K562 (cell line): ENCODE measurements at regions not wholly inside any gene's neighbourhood (a gene's known extent, or its start where the extent isn't known, plus 50 kb on each side); places are given as distances from the start of the nearest gene placed in this dataset.
A peak's percentile ranks its signal among the peaks of the same experiment; 100 is the strongest.

Experiments
- ATAC-seq: fragments of 200-7000 bp; cut with Tn5 transposase; 3 replicates; pipeline ENCODE4 v1.9.1; 2020; ENCODE audit warnings: moderate library complexity
- BruUV-seq: library from RNA; stranded (reverse); fragments of 400-500 nt; replicated peaks from 2 replicates; lab custom pipeline; 2021; lab: Mats Ljungman, UMichigan
- CTCF ChIA-PET: fragments of 300-600 bp; formaldehyde crosslinking; extraction: SDS; loops from one replicate; lab custom pipeline; 2021; ENCODE audit warnings: low intra/inter-chr PET ratio; lab: Yijun Ruan, JAX
- POLR2A ChIA-PET: fragments of 300-600, 350-650 bp; sonication (Branson Sonifier 250); formaldehyde crosslinking; extraction: SDS; loops from one replicate; lab custom pipeline; 2021; ENCODE audit warnings: antibody characterized with exemption, inconsistent platforms; lab: Yijun Ruan, JAX
- DNase-seq, 4 experiments: peaks; one replicate each; pipeline versions ENCODE4 v3.0.0 to v3.0.0-alpha.2; 2011 to 2018; ENCODE audit warnings: low spot score in 3 of 4, mixed read lengths in 3 of 4; ENCODE audit errors: extremely low read depth in 1 of 4
- FAIRE-seq: peaks from 2 replicates; lab custom pipeline; 2011; peaks lifted over from hg19 to GRCh38; lab: Jason Lieb, UNC
- H2AFZ ChIP-seq: 2 replicates; pipeline ENCODE4 v1.6.0; 2011; ENCODE audit warnings: low read depth, low read length, control low read depth, inconsistent platforms
- H3K27ac ChIP-seq: fragments of 200-600 bp; 3 replicates; pipeline ENCODE4 v1.8.0; 2011; ENCODE audit warnings: low read depth, mild to moderate bottlenecking, control low read depth, inconsistent platforms, low read length, moderate library complexity, mixed read lengths; ENCODE audit errors: extremely low read depth
- H3K27me3 ChIP-seq, 2 experiments: fragments of 300-600 bp in 1 of 2; 2 replicates in 1 of 2; 3 replicates in 1 of 2; pipeline versions ENCODE4 v1.6.0 to v1.8.0; 2011; ENCODE audit warnings: inconsistent platforms in 2 of 2, low read length in 2 of 2, mild to moderate bottlenecking in 1 of 2, mixed read lengths in 1 of 2, moderate library complexity in 1 of 2; ENCODE audit not compliant: control insufficient read depth in 2 of 2, insufficient read depth in 2 of 2
- H3K36me3 ChIP-seq: fragments of 300-600 bp; 3 replicates; pipeline ENCODE4 v1.8.0; 2011; ENCODE audit warnings: mild to moderate bottlenecking, low read length, inconsistent platforms; ENCODE audit not compliant: control insufficient read depth, insufficient read depth
- H3K4me1 ChIP-seq, 2 experiments: fragments of 200-600 bp in 1 of 2; replicated peaks in 1 of 2; 2 replicates in 1 of 2; 3 replicates in 1 of 2; pipeline versions ENCODE4 v1.5.1 to v1.8.0; 2011; ENCODE audit warnings: inconsistent platforms in 2 of 2, low read length in 2 of 2, mild to moderate bottlenecking in 1 of 2, mixed read lengths in 1 of 2, moderate library complexity in 1 of 2; ENCODE audit not compliant: control insufficient read depth in 2 of 2, insufficient read depth in 2 of 2
- H3K4me2 ChIP-seq: 2 replicates; pipeline ENCODE4 v1.6.1; 2011; ENCODE audit warnings: low read length, control low read depth, inconsistent platforms, mixed read lengths; ENCODE audit not compliant: insufficient read depth
- H3K4me3 ChIP-seq: fragments of 200-600 bp; sonication (generic), shearing (Covaris generic); 2 replicates; pipeline ENCODE4 v1.5.1; 2016; ENCODE audit warnings: control low read depth, inconsistent platforms
- H3K79me2 ChIP-seq: fragments of 200-600 bp; 3 replicates; pipeline ENCODE4 v1.8.0; 2011; ENCODE audit warnings: low read length, inconsistent platforms; ENCODE audit not compliant: control insufficient read depth, insufficient read depth
- H3K9ac ChIP-seq, 2 experiments: 2 replicates each; pipeline versions ENCODE4 v1.6.0 to v1.6.1; 2011; ENCODE audit warnings: low read depth in 2 of 2, low read length in 2 of 2, control low read depth in 1 of 2, inconsistent platforms in 1 of 2, mild to moderate bottlenecking in 1 of 2, mixed read lengths in 1 of 2; ENCODE audit not compliant: insufficient read depth in 1 of 2
- H3K9me1 ChIP-seq: one replicate; pipeline ENCODE4 v1.6.0; 2011; ENCODE audit warnings: inconsistent platforms, mild to moderate bottlenecking, low read length, moderate library complexity; ENCODE audit not compliant: control insufficient read depth, insufficient read depth
- H3K9me3 ChIP-seq: replicated peaks from 2 replicates; pipeline ENCODE4 v1.5.1; 2011; ENCODE audit warnings: low read depth, low read length, inconsistent platforms; ENCODE audit not compliant: control insufficient read depth, insufficient read depth
- H4K20me1 ChIP-seq: replicated peaks from 2 replicates; pipeline ENCODE4 v1.6.1; 2011; ENCODE audit warnings: low read length, inconsistent platforms, mixed read lengths; ENCODE audit not compliant: control insufficient read depth, insufficient read depth
- POLR2G ChIP-seq: fragments of 200-400 bp; formaldehyde crosslinking; IDR thresholded peaks from 2 replicates; pipeline ENCODE4 v1.6.1; 2017; ENCODE audit warnings: low read depth, mild to moderate bottlenecking, antibody characterized with exemption, low read length, moderate library complexity
- RBFOX2 ChIP-seq: fragments of 200-400 bp; formaldehyde crosslinking; IDR thresholded peaks from 2 replicates; pipeline ENCODE4 v1.6.1; 2017; ENCODE audit warnings: low read depth, mild to moderate bottlenecking, low read length, moderate library complexity
- RBM25 ChIP-seq: fragments of 200-400 bp; formaldehyde crosslinking; IDR thresholded peaks from 2 replicates; pipeline ENCODE4 v1.6.1; 2018; ENCODE audit warnings: low read length, low read depth, moderate library complexity; ENCODE audit not compliant: severe bottlenecking
- TAF1 ChIP-seq: IDR thresholded peaks from 2 replicates; pipeline ENCODE4 v1.6.1; 2011; ENCODE audit warnings: mild to moderate bottlenecking, low read length, moderate library complexity; ENCODE audit not compliant: insufficient read depth, control insufficient read depth, severe bottlenecking; ENCODE audit errors: extremely low read depth
- ZNF696 ChIP-seq: fragments of 250-450 bp; sonication (Bioruptor Pico); conservative IDR thresholded peaks from 2 replicates; pipeline ENCODE4 v1.4.0; 2020; ENCODE audit warnings: mild to moderate bottlenecking, moderate library complexity
- WGBS: fragments of 100-300 bp; shearing (Covaris generic); methylation state at CpG from one replicate; pipeline ENCODE4 v1.1.6; 2016; ENCODE audit warnings: low coverage, mixed read lengths; ENCODE audit not compliant: insufficient coverage; ENCODE audit errors: missing lambda C conversion rate; 5-methylcytosine and 5-hydroxymethylcytosine counted together
- in situ Hi-C: fragments of 300-500 bp; cut with MboI; formaldehyde crosslinking; loops from 4 replicates; pipeline ENCODE4 v1.15.0; 2018; ENCODE audit warnings: inconsistent platforms, mixed read lengths
- intact Hi-C: fragments of 100-400 bp; cut with micrococcal nuclease; formaldehyde crosslinking; loops from 2 replicates; pipeline ENCODE4 v1.14.2; 2022
- TF ChIP-seq, protein P1 (sequence below): sonication (generic); formaldehyde crosslinking; IDR thresholded peaks from 2 replicates; pipeline ENCODE4 v1.8.0; 2022; ENCODE audit warnings: missing genetic modification reagents, mild to moderate bottlenecking, moderate library complexity, borderline replicate concordance
- TF ChIP-seq, protein P2 (sequence below), 2 experiments: IDR thresholded peaks; 2 replicates each; pipeline ENCODE4 v1.6.1; 2011; ENCODE audit warnings: borderline replicate concordance in 1 of 2, control low read depth in 1 of 2, low read depth in 1 of 2, low read length in 1 of 2, mild to moderate bottlenecking in 1 of 2, mixed read lengths in 1 of 2, moderate library complexity in 1 of 2; ENCODE audit not compliant: insufficient read depth in 1 of 2, insufficient read length in 1 of 2, poor library complexity in 1 of 2, severe bottlenecking in 1 of 2; ENCODE audit errors: extremely low read depth in 1 of 2

GRCh38 chr2:193502363-193503035 lies 1307.8 kb upstream of the TMEFF2 start:
- BruUV-seq, result no TSS peak
- H3K27ac ChIP-seq, result peak overlapping the region; percentile 60; the same call in 1 of the 3 replicates
- no peaks in the 10 kb centered on the region for H4K20me1 ChIP-seq
- peak overlapping the region; percentile 52 for H3K4me2 ChIP-seq
- H3K4me3 ChIP-seq, result peak overlapping the region; percentile 38
- H3K27me3 ChIP-seq, result no peaks in the 10 kb centered on the region
- H3K9me1 ChIP-seq, result no peaks in the 10 kb centered on the region
- DNase-seq, result peak; percentile 31 to 68 (median 46)
- FAIRE-seq, result no peak
- peak; percentile 97 for ATAC-seq
- peak overlapping the region; percentile 25 to 71 for H3K9ac ChIP-seq
- no peaks in the 10 kb centered on the region; the same call in 1 of the 3 replicates for H3K79me2 ChIP-seq
- in situ Hi-C loops, result no loop called here
- no peaks in the 10 kb centered on the region for H3K9me3 ChIP-seq
- intact Hi-C loops, result no loop called here
- no peaks in the 10 kb centered on the region for H3K36me3 ChIP-seq
- peaks cover 0 to 4% of the 10 kb centered on the region in 2 experiments; a peak in 1 of 5 replicates for H3K4me1 ChIP-seq
- WGBS, result 1% methylated on average over 24 of the region's 42 CpGs
- ChIA-PET POLR2A (no interaction called here), CTCF (no interaction called here)
- H2AFZ ChIP-seq, result peak overlapping the region; percentile 68
- TF ChIP-seq ZNF696 (no peak), POLR2G (peak; percentile 56), RBFOX2 (peak; percentile 64), TAF1 (peak; percentile 23), RBM25 (peak; percentile 37)
- TF ChIP-seq, protein P1, sequence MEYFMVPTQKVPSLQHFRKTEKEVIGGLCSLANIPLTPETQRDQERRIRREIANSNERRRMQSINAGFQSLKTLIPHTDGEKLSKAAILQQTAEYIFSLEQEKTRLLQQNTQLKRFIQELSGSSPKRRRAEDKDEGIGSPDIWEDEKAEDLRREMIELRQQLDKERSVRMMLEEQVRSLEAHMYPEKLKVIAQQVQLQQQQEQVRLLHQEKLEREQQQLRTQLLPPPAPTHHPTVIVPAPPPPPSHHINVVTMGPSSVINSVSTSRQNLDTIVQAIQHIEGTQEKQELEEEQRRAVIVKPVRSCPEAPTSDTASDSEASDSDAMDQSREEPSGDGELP, result peak; percentile 63; the same call in 1 of the 2 replicates
- TF ChIP-seq, protein P2, sequence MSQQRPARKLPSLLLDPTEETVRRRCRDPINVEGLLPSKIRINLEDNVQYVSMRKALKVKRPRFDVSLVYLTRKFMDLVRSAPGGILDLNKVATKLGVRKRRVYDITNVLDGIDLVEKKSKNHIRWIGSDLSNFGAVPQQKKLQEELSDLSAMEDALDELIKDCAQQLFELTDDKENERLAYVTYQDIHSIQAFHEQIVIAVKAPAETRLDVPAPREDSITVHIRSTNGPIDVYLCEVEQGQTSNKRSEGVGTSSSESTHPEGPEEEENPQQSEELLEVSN (IDR thresholded peaks at IDR 0.05; ENCODE audit: borderline replicate concordance in 1 of 2, extremely low read depth in 1 of 2, insufficient read depth in 1 of 2, insufficient read length in 1 of 2, low read depth in 1 of 2, low read length in 1 of 2, poor library complexity in 1 of 2, severe bottlenecking in 1 of 2), result peak; percentile 47 to 91
